ENCODE measurements at regions not wholly inside any gene's neighbourhood (a gene's known extent, or its start where the extent isn't known, plus 50 kb on each side); places are given as distances from the start of the nearest gene placed in this dataset.

DNA sequence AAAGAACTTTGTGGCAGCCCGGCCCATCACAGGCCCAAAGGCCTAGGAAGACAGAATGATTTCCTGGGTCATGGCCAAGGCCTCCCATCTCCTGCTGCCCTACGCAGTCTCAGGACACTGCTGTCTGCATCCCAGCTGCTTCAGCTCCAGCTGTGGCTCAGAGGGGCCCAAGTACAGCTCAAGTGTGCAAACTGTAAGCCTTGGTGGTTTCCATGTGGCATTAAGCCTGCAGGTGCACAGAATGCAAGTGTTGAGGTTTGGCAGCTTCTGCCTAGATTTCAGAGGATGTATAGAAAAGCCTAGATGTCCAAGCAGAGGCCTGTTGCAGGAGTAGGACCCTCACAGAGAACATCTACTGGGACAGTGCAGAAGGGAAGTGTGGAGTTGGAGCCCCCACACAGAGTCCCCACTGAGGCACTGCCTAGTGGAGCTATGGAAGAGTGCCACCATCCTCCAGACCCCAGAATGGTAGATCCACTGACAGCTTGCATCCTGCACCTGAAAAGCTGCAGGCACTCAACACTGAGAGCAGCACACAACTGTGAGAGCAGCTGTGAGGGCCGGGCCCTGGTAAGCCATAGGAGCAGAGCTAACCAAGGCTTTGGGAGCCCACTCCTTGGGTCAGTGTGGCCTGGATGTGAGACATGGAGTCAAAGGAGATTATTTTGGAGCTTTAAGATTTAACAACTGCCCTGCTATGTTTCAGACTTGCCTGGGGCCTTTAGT is 208.2 kb upstream of the CMC1 start:
- TF ChIP-seq POLR2A (IDR thresholded peaks at IDR 0.05): no peak
- TF ChIP-seq, protein P1, sequence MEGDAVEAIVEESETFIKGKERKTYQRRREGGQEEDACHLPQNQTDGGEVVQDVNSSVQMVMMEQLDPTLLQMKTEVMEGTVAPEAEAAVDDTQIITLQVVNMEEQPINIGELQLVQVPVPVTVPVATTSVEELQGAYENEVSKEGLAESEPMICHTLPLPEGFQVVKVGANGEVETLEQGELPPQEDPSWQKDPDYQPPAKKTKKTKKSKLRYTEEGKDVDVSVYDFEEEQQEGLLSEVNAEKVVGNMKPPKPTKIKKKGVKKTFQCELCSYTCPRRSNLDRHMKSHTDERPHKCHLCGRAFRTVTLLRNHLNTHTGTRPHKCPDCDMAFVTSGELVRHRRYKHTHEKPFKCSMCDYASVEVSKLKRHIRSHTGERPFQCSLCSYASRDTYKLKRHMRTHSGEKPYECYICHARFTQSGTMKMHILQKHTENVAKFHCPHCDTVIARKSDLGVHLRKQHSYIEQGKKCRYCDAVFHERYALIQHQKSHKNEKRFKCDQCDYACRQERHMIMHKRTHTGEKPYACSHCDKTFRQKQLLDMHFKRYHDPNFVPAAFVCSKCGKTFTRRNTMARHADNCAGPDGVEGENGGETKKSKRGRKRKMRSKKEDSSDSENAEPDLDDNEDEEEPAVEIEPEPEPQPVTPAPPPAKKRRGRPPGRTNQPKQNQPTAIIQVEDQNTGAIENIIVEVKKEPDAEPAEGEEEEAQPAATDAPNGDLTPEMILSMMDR (IDR thresholded peaks at IDR 0.05): no peak
- Histone ChIP-seq H3K27me3 (no peaks in the 10 kb centered on the region), H3K36me3 (no peaks in the 10 kb centered on the region), H3K4me1 (no peaks in the 10 kb centered on the region), H3K27ac (no peak overlapping the region), H3K9me3 (no peaks in the 10 kb centered on the region), H3K4me3 (no peak overlapping the region)
- DNase-seq: no peak
- intact Hi-C loops (cut with DNase I; ENCODE audit: low total_unique reads): no loop called here

DNA sequence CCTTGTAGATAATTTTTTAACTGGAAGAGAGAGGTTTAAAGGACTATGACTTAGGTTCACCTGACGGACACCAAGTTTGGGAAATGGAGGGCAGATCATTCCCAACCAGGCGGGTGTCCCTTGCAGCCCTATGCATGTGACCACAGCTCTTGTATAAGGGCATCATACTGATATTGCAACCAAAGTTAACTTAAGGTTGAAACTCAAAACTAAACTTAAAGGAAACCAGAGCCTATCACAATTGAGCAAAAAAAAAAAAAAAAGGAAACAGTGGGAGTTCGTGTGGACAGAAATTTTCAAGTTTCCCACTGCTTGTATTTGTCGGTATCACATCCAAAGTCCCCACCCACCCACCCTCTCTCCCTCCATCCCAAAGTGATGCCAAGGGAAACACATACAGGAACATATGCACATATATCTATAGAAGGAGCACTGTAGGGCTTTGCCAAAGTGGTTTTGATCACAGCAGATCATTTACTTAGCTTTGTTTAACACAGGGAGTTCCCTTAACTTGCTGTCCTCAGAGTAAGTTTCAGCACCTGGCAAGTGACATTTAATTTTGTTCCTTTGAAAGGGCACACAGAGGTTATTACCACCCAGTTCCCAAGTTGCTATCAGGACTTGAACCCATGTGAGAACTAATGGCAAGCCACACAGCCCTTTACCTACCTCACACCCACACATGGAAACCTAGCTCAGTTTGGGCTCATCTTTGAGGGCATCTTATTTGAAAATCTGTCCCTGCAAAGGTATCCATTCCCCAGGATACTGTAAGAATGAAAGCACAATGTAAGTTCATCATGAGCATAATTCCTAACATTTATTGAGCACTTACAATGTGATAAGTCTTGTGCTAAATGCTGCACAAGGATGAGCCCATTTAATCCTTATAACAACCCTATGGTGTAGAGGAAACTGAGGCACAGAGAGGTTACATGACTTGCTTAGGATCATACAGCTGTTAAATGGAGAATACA is 204.5 kb upstream of the CMC1 start:
- H3K4me1 ChIP-seq: no peaks in the 10 kb centered on the region
- intact Hi-C loops (cut with DNase I; ENCODE audit: low total_unique reads): no loop called here
- H3K4me3 ChIP-seq: no peak overlapping the region
- DNase-seq: no peak
- H3K27me3 ChIP-seq: no peaks in the 10 kb centered on the region
- no peak overlapping the region for H3K27ac ChIP-seq
- no peaks in the 10 kb centered on the region for H3K9me3 ChIP-seq
- TF ChIP-seq POLR2A (IDR thresholded peaks at IDR 0.05): no peak
- TF ChIP-seq, protein P1 (IDR thresholded peaks at IDR 0.05): no peak
- no peaks in the 10 kb centered on the region for H3K36me3 ChIP-seq

DNA sequence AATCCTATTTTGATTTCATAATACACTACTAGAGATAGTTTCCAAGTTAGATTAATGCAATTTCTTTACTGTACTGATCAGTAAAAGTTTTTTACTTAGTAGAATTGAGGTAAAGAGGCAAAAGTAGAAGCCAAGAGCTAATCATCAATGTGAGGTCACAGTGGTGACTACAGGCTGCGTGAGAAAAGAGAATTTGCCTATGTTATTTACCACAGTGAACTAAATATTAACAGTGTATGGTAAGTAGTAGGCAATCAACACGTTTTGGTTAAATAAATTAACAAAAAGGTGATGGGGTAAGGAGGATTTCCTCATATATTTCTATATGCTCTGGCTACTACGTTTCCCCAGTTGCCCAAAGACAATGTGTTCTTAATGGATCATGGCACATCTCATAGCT is 202.2 kb upstream of the CMC1 start:
- Histone ChIP-seq H3K27ac (no peak overlapping the region), H3K4me3 (no peak overlapping the region), H3K9me3 (no peaks in the 10 kb centered on the region), H3K36me3 (no peaks in the 10 kb centered on the region), H3K4me1 (no peaks in the 10 kb centered on the region), H3K27me3 (no peaks in the 10 kb centered on the region)
- no peak for TF ChIP-seq POLR2A (IDR thresholded peaks at IDR 0.05)
- TF ChIP-seq, protein P1 (IDR thresholded peaks at IDR 0.05): no peak
- intact Hi-C loops (cut with DNase I; ENCODE audit: low total_unique reads): no loop called here
- DNase-seq: no peak

DNA sequence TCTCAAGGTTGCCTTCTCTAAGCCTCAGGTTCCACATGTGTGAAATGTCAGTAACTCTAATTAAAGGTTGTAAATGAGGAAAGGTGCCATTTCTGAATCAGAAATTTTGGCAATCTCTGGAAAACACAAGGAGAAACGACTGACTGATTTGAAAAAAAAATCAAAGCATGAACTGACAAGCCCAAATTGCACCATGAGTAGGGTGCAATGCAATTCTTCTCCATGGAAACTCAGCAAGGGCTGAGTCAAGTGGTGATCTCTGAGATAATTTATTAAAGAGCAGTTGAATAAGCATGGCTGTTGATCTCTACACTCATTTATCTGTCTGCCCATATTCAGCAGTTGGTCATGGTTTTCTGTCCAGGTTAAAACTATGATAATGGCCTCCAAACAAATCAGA is 201.6 kb upstream of the CMC1 start:
- Histone ChIP-seq H3K9me3 (no peaks in the 10 kb centered on the region), H3K4me1 (no peaks in the 10 kb centered on the region)

More for the DNA sequence above, 201.6 kb upstream of the CMC1 start:
- Histone ChIP-seq H3K27ac (no peak overlapping the region), H3K27me3 (no peaks in the 10 kb centered on the region), H3K4me3 (no peak overlapping the region), H3K36me3 (no peaks in the 10 kb centered on the region)
- no peak for DNase-seq
- intact Hi-C loops (cut with DNase I; ENCODE audit: low total_unique reads): no loop called here
- no peak for TF ChIP-seq POLR2A (IDR thresholded peaks at IDR 0.05)
- TF ChIP-seq, protein P1 (IDR thresholded peaks at IDR 0.05): no peak

Data from uterus (tissue), 3 donors.